Calu3 (cell line): ENCODE measurements at regions not wholly inside any gene's neighbourhood (a gene's known extent, or its start where the extent isn't known, plus 50 kb on each side); places are given as distances from the start of the nearest gene placed in this dataset.

Experiments
- BruUV-seq: library from RNA; stranded (reverse); fragments of 400-500 nt; replicated peaks from 2 replicates; lab custom pipeline; 2021; lab: Mats Ljungman, UMichigan
- CTCF ChIA-PET: fragments of 300-600 bp; sonication (Branson Sonifier 250); formaldehyde crosslinking; loops from one replicate; lab custom pipeline; 2022; ENCODE audit warnings: antibody characterized with exemption; lab: Charles Lee
- DNase-seq: peaks from one replicate; pipeline ENCODE4 v3.0.0; 2022
- H3K27ac Mint-ChIP-seq: one replicate; pipeline ENCODE4 v1.8.0; 2022; ENCODE audit warnings: mixed read lengths; ENCODE audit not compliant: unreplicated experiment
- H3K27me3 Mint-ChIP-seq: one replicate; pipeline ENCODE4 v1.8.0; 2022; ENCODE audit warnings: mixed read lengths; ENCODE audit not compliant: unreplicated experiment
- H3K36me3 Mint-ChIP-seq: one replicate; pipeline ENCODE4 v1.8.0; 2022; ENCODE audit warnings: mild to moderate bottlenecking, moderate library complexity, mixed read lengths; ENCODE audit not compliant: insufficient read depth, unreplicated experiment
- H3K4me1 Mint-ChIP-seq: one replicate; pipeline ENCODE4 v1.8.0; 2022; ENCODE audit warnings: mild to moderate bottlenecking, low read depth, mixed read lengths; ENCODE audit not compliant: unreplicated experiment
- H3K4me3 Mint-ChIP-seq: one replicate; pipeline ENCODE4 v1.8.0; 2022; ENCODE audit warnings: mild to moderate bottlenecking, low read depth, moderate library complexity, mixed read lengths; ENCODE audit not compliant: unreplicated experiment
- H3K9me3 Mint-ChIP-seq: one replicate; pipeline ENCODE4 v1.8.0; 2022; ENCODE audit warnings: low read depth, mixed read lengths; ENCODE audit not compliant: unreplicated experiment
- intact Hi-C: fragments of 100-400 bp; cut with micrococcal nuclease; formaldehyde crosslinking; loops from one replicate; pipeline ENCODE4 v1.10.0; 2022; ENCODE audit not compliant: unreplicated experiment
- TF ChIP-seq, protein P1 (sequence below): fragments of 200-600 bp; IDR thresholded peaks from one replicate; pipeline ENCODE4 v1.8.0; 2022; ENCODE audit warnings: antibody characterized with exemption; ENCODE audit not compliant: unreplicated experiment

GRCh38 chr5:2653991-2654390 lies 97.5 kb downstream of the IRX2 start:
- no TSS peak for BruUV-seq
- no peak for DNase-seq
- intact Hi-C loops: no loop called here

GRCh38 chr5:2651116-2651515 lies 100.4 kb downstream of the IRX2 start:
- no peaks in the 10 kb centered on the region for H3K27me3 Mint-ChIP-seq
- DNase-seq: no peak
- CTCF ChIA-PET: no interaction called here

More at GRCh38 chr5:2653991-2654390, 97.5 kb downstream of the IRX2 start:
- CTCF ChIA-PET: no interaction called here
- Mint-ChIP-seq H3K36me3 (peaks cover 4% of the 10 kb centered on the region), H3K9me3 (peaks cover 5% of the 10 kb centered on the region), H3K27ac (no peak overlapping the region), H3K4me1 (no peaks in the 10 kb centered on the region), H3K4me3 (no peak overlapping the region), H3K27me3 (no peaks in the 10 kb centered on the region)
- TF ChIP-seq, protein P1, sequence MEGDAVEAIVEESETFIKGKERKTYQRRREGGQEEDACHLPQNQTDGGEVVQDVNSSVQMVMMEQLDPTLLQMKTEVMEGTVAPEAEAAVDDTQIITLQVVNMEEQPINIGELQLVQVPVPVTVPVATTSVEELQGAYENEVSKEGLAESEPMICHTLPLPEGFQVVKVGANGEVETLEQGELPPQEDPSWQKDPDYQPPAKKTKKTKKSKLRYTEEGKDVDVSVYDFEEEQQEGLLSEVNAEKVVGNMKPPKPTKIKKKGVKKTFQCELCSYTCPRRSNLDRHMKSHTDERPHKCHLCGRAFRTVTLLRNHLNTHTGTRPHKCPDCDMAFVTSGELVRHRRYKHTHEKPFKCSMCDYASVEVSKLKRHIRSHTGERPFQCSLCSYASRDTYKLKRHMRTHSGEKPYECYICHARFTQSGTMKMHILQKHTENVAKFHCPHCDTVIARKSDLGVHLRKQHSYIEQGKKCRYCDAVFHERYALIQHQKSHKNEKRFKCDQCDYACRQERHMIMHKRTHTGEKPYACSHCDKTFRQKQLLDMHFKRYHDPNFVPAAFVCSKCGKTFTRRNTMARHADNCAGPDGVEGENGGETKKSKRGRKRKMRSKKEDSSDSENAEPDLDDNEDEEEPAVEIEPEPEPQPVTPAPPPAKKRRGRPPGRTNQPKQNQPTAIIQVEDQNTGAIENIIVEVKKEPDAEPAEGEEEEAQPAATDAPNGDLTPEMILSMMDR: no peak

DNA sequence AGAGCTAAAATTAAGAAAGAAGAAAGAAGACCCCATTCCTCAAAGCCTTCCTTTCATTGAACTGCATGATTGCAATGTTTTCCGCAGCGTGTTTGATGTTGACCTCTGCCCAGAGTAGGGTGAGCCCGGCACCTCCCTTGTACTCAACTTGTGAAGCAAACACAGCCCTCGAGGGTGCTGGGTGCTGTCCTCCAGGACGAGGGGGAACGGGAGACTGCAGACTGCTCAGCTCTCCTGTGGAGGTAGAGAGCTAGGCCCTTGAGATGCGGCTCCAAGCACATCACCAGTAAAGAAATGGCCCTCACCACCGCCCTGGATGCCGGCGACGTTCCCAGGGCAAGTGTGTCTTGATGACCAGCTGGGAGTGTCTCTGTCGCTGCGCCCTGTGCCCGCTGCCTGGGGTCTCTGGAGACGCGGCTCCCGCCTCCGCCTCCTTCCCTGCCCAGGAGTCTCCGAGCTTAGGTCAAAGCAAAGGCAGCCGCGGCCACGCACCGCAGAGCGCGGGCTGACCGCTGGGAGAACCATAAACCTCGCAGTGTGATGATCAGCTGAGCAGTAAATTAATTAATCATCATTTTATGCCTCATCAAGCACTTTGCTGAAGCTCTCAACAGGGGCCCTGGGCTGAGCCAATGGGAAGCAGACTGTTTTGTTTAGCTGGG lies 108.7 kb downstream of the IRX2 start:
- DNase-seq: no peak
- Mint-ChIP-seq H3K27me3 (no peaks in the 10 kb centered on the region), H3K4me3 (no peak overlapping the region), H3K36me3 (no peaks in the 10 kb centered on the region), H3K9me3 (peaks cover 2% of the 10 kb centered on the region), H3K4me1 (no peaks in the 10 kb centered on the region), H3K27ac (no peak overlapping the region)
- BruUV-seq: no TSS peak
- intact Hi-C loops: no loop called here
- TF ChIP-seq, protein P1: no peak
- CTCF ChIA-PET: no interaction called here

More at GRCh38 chr5:2651116-2651515, 100.4 kb downstream of the IRX2 start:
- no TSS peak for BruUV-seq
- intact Hi-C loops: no loop called here
- no peaks in the 10 kb centered on the region for H3K4me1 Mint-ChIP-seq
- no peak overlapping the region for H3K4me3 Mint-ChIP-seq
- H3K27ac Mint-ChIP-seq: no peak overlapping the region
- TF ChIP-seq, protein P1: no peak
- H3K36me3 Mint-ChIP-seq: peaks cover 4% of the 10 kb centered on the region
- H3K9me3 Mint-ChIP-seq: peaks cover 7% of the 10 kb centered on the region

DNA sequence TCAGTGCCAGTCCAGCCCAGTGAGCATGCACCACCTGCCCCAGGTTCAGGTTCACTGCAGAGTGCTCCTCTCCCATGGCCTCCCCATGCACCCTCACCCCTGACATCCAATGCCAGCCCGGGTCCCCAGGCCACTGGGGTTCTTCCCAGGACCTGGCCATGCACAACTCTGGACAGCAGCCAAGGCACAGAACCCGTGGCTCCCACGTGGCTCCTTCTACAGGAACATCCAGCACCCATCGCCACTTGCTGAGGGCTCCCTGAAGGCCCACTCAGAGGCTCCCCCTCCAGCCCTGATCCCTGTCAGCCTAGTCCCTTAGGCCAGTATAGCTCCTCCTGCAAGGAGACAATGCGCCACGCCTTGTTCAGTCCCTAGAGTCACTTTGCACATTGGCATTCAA lies 110.8 kb downstream of the IRX2 start:
- Mint-ChIP-seq H3K4me3 (no peak overlapping the region), H3K27me3 (no peaks in the 10 kb centered on the region), H3K36me3 (no peaks in the 10 kb centered on the region), H3K27ac (no peak overlapping the region), H3K4me1 (no peaks in the 10 kb centered on the region), H3K9me3 (peaks cover 4% of the 10 kb centered on the region)
- TF ChIP-seq, protein P1: no peak
- intact Hi-C loops: no loop called here
- no TSS peak for BruUV-seq
- DNase-seq: no peak
- CTCF ChIA-PET: no interaction called here
